Choroid plexus epithelial cell (primary cell): ENCODE measurements at regions not wholly inside any gene's neighbourhood (a gene's known extent, or its start where the extent isn't known, plus 50 kb on each side); places are given as distances from the start of the nearest gene placed in this dataset.

Source experiments
- DNase-seq: peaks from one replicate; pipeline ENCODE4 v3.0.0-alpha.2; 2010; ENCODE audit warnings: low read depth
- H3K4me3 ChIP-seq: 2 replicates; pipeline ENCODE4 v1.5.1; 2011; ENCODE audit warnings: low read depth, mild to moderate bottlenecking, control low read depth, low read length, moderate library complexity
- TF ChIP-seq, protein P1 (sequence below): conservative IDR thresholded peaks from 2 replicates; pipeline ENCODE4 v1.5.1; 2011; ENCODE audit warnings: low read depth, mild to moderate bottlenecking, control low read depth, inconsistent platforms, low read length, moderate library complexity

- TF ChIP-seq, protein P1, sequence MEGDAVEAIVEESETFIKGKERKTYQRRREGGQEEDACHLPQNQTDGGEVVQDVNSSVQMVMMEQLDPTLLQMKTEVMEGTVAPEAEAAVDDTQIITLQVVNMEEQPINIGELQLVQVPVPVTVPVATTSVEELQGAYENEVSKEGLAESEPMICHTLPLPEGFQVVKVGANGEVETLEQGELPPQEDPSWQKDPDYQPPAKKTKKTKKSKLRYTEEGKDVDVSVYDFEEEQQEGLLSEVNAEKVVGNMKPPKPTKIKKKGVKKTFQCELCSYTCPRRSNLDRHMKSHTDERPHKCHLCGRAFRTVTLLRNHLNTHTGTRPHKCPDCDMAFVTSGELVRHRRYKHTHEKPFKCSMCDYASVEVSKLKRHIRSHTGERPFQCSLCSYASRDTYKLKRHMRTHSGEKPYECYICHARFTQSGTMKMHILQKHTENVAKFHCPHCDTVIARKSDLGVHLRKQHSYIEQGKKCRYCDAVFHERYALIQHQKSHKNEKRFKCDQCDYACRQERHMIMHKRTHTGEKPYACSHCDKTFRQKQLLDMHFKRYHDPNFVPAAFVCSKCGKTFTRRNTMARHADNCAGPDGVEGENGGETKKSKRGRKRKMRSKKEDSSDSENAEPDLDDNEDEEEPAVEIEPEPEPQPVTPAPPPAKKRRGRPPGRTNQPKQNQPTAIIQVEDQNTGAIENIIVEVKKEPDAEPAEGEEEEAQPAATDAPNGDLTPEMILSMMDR, result no peak
- DNase-seq, result no peak
- no peak overlapping the region for H3K4me3 ChIP-seq
Measured at GRCh38 chr4:53654300-53654758, 63.0 kb upstream of the LNX1 start.

- H3K4me3 ChIP-seq, result no peak overlapping the region
- DNase-seq, result peak; percentile 32
- TF ChIP-seq, protein P1, result peak; percentile 22
Measured at GRCh38 chr4:53653484-53654053, 62.3 kb upstream of the LNX1 start.

- TF ChIP-seq, protein P1, result no peak
- DNase-seq, result no peak
- no peak overlapping the region for H3K4me3 ChIP-seq
Measured at GRCh38 chr4:53651156-53651735, 60.0 kb upstream of the LNX1 start.

DNA sequence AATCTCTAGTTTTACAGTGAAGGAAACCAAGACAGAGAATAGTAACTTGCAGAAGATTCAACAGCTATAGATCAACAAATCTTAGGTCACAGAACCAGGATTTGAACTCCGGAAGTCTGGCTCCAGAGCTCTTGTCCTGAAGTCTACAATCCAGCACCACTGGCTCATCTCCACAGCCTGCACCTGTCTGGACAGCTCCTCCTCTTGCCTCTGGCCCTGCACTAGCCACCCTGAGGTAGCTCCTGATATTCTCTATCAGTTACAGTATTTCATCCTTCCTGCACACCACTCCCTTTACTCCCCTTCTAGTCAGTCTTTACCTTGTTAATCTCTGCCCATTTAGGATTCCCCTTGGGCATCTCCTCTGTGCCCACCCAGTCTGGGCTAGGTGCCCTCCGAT, 58.1 kb upstream of the LNX1 start:
- DNase-seq, result no peak
- TF ChIP-seq, protein P1, result no peak
- no peak overlapping the region for H3K4me3 ChIP-seq

GRCh38 chr4:53647547-53647946, 56.3 kb upstream of the LNX1 start:
- DNase-seq, result no peak
- H3K4me3 ChIP-seq, result no peak overlapping the region
- TF ChIP-seq, protein P1, result no peak

DNA sequence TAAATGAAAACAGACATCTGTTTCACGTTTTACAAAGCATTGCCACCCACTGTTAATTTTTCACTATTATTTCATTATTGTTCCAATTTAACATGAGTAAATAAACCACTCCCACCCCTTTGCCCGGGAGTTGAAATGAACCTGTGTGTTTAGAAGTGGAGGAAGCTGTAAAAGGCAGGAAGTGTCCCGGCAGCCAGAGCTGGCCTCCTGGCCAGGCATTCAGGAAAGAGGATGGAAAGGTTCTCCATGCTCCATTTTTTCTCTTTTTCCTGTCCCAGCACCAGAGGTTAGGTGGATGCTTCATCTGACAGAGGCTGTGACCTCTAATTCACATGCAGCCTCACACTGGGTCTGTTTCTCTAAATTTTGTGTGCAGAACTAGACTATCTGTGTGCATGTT, 55.5 kb upstream of the LNX1 start:
- no peak overlapping the region for H3K4me3 ChIP-seq
- TF ChIP-seq, protein P1, result no peak
- DNase-seq, result no peak

GRCh38 chr4:53645108-53645507, 53.8 kb upstream of the LNX1 start:
- TF ChIP-seq, protein P1, result no peak
- no peak overlapping the region for H3K4me3 ChIP-seq
- no peak for DNase-seq
